Esophagus squamous epithelium (tissue), 4 donors: ENCODE measurements at regions not wholly inside any gene's neighbourhood (a gene's known extent, or its start where the extent isn't known, plus 50 kb on each side); places are given as distances from the start of the nearest gene placed in this dataset.

Source experiments
- POLR2A ChIP-seq, 4 donors: fragments of 450-650 bp; IDR thresholded peaks; one replicate each; pipeline ENCODE4 v1.6.1; 2017; ENCODE audit warnings: antibody characterized with exemption in 4 of 4, mild to moderate bottlenecking in 4 of 4, moderate library complexity in 3 of 4
- TF ChIP-seq, protein P1 (sequence below), 6 experiments: fragments of 450-650 bp in 4 of 6; fragments of 200-600 bp in 2 of 6; sonication (generic) in 2 of 6; IDR thresholded peaks; one replicate each; pipeline ENCODE4 v1.5.1; 2016 to 2019; ENCODE audit warnings: antibody characterized with exemption in 6 of 6, mild to moderate bottlenecking in 4 of 6, moderate library complexity in 4 of 6

DNA sequence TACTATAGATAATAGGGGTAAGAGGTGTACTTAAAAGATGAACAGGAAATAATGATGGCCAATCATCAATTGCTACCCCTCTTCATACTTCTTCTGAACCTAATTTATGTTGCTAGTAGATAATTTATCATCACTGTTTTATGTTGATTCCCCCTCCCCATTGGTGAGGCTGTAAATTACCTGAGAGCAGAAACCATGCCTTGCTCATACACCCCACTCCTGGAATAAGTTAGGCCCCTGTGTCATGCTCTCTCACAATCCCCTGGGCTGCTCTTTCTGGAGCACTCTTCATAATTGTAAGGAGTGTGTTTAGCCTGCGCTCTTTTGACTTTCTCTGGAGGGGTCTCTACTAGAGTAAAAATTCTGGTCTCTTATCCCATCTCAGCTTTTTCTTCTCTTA lies 180.7 kb downstream of the PAH start:
- TF ChIP-seq, protein P1, sequence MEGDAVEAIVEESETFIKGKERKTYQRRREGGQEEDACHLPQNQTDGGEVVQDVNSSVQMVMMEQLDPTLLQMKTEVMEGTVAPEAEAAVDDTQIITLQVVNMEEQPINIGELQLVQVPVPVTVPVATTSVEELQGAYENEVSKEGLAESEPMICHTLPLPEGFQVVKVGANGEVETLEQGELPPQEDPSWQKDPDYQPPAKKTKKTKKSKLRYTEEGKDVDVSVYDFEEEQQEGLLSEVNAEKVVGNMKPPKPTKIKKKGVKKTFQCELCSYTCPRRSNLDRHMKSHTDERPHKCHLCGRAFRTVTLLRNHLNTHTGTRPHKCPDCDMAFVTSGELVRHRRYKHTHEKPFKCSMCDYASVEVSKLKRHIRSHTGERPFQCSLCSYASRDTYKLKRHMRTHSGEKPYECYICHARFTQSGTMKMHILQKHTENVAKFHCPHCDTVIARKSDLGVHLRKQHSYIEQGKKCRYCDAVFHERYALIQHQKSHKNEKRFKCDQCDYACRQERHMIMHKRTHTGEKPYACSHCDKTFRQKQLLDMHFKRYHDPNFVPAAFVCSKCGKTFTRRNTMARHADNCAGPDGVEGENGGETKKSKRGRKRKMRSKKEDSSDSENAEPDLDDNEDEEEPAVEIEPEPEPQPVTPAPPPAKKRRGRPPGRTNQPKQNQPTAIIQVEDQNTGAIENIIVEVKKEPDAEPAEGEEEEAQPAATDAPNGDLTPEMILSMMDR (IDR thresholded peaks at IDR 0.05), result no peak
- TF ChIP-seq POLR2A (IDR thresholded peaks at IDR 0.05), result no peak
